ENCODE measurements at regions not wholly inside any gene's neighbourhood (a gene's known extent, or its start where the extent isn't known, plus 50 kb on each side); places are given as distances from the start of the nearest gene placed in this dataset.

DNA sequence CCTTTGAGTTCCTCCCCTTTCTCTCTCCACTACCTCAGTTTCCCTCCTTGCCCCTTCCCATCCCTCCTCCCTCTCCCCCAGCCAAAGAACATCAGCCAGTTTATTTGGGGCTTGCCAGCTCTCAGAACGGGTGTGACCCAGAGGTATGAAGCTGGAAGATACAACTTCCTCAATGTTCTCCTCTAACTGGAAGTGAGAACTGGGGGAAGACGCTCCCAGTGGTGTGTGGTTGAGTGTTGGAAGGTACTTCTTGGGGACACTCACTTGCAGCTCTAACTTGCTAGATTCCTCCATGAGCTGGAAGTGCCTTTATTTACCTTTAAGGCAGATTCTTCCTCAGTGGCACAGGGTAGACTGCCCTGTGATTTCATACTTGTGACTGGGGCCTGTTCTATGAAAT is 110.5 kb upstream of the HABP2 start (continued):
- TF ChIP-seq, protein P1, sequence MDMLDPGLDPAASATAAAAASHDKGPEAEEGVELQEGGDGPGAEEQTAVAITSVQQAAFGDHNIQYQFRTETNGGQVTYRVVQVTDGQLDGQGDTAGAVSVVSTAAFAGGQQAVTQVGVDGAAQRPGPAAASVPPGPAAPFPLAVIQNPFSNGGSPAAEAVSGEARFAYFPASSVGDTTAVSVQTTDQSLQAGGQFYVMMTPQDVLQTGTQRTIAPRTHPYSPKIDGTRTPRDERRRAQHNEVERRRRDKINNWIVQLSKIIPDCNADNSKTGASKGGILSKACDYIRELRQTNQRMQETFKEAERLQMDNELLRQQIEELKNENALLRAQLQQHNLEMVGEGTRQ (IDR thresholded peaks at IDR 0.05; ENCODE audit: borderline replicate concordance, low read depth, low read length) = no peak
- TF ChIP-seq ZBTB33 (IDR thresholded peaks at IDR 0.05; ENCODE audit: borderline replicate concordance, low read depth) (no peak), RFX5 (IDR thresholded peaks at IDR 0.05; ENCODE audit: low read length) (no peak)

- Histone ChIP-seq H3K79me2 (ENCODE audit: insufficient read depth) (no peaks in the 10 kb centered on the region), H4K20me1 (ENCODE audit: insufficient read depth) (no peaks in the 10 kb centered on the region), H3K27me3 (ENCODE audit: insufficient read depth) (no peaks in the 10 kb centered on the region), H2AFZ (ENCODE audit: low read depth) (no peak overlapping the region), H3K9me2 (no peaks in the 10 kb centered on the region), H3K9me3 (no peaks in the 10 kb centered on the region), H3K27ac (ENCODE audit: low read depth in 2 of 2, low read length in 1 of 2) (no peak overlapping the region), H3K4me3 (ENCODE audit: low read depth in 2 of 2, low read length in 1 of 2) (no peak overlapping the region), H3K9ac (no peak overlapping the region), H3K36me3 (replicated peaks in 1 of 2; ENCODE audit: control insufficient read depth in 1 of 2, insufficient read depth in 2 of 2, low read length in 1 of 2) (no peaks in the 10 kb centered on the region), H3K4me1 (ENCODE audit: control insufficient read depth in 1 of 2, insufficient read depth in 2 of 2, low read depth in 1 of 2, low read length in 1 of 2) (no peaks in the 10 kb centered on the region), H3F3A (replicated peaks; ENCODE audit: insufficient read depth) (no peaks in the 10 kb centered on the region), H3K4me2 (no peak overlapping the region)
- TF ChIP-seq TAF1 (IDR thresholded peaks at IDR 0.05; ENCODE audit: borderline replicate concordance, low read depth, low read length) (no peak), TEAD4 (IDR thresholded peaks at IDR 0.05; ENCODE audit: borderline replicate concordance, insufficient read depth) (no peak), MEF2A (IDR thresholded peaks at IDR 0.05; ENCODE audit: borderline replicate concordance, low read depth) (no peak), POLR2AphosphoS5 (IDR thresholded peaks at IDR 0.05; ENCODE audit: low read depth, low read length) (no peak), EZH2phosphoT487 (IDR thresholded peaks at IDR 0.05; ENCODE audit: borderline replicate concordance, low read depth) (no peak), FOXM1 (IDR thresholded peaks at IDR 0.05; ENCODE audit: low read depth) (no peak), GABPA (IDR thresholded peaks at IDR 0.05; ENCODE audit: low read depth) (no peak), REST (IDR thresholded peaks at IDR 0.05; ENCODE audit: low read depth, low read length) (no peak), SIN3A (IDR thresholded peaks at IDR 0.05; ENCODE audit: borderline replicate concordance, low read depth, low read length) (no peak), JUND (IDR thresholded peaks at IDR 0.05) (no peak), MXI1 (IDR thresholded peaks at IDR 0.05; ENCODE audit: low read depth, low read length) (no peak), RXRA (IDR thresholded peaks at IDR 0.05; ENCODE audit: borderline replicate concordance, low read depth) (no peak), RFX5 (IDR thresholded peaks at IDR 0.05; ENCODE audit: low read length) (no peak), ZBTB33 (IDR thresholded peaks at IDR 0.05; ENCODE audit: borderline replicate concordance, low read depth) (no peak), FOSL2 (IDR thresholded peaks at IDR 0.05; ENCODE audit: borderline replicate concordance, low read depth) (no peak), NFIC (IDR thresholded peaks at IDR 0.05; ENCODE audit: borderline replicate concordance) (no peak)
- TF ChIP-seq, protein P2, sequence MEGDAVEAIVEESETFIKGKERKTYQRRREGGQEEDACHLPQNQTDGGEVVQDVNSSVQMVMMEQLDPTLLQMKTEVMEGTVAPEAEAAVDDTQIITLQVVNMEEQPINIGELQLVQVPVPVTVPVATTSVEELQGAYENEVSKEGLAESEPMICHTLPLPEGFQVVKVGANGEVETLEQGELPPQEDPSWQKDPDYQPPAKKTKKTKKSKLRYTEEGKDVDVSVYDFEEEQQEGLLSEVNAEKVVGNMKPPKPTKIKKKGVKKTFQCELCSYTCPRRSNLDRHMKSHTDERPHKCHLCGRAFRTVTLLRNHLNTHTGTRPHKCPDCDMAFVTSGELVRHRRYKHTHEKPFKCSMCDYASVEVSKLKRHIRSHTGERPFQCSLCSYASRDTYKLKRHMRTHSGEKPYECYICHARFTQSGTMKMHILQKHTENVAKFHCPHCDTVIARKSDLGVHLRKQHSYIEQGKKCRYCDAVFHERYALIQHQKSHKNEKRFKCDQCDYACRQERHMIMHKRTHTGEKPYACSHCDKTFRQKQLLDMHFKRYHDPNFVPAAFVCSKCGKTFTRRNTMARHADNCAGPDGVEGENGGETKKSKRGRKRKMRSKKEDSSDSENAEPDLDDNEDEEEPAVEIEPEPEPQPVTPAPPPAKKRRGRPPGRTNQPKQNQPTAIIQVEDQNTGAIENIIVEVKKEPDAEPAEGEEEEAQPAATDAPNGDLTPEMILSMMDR (IDR thresholded peaks at IDR 0.05) = no peak
- 74% methylated on average over 3 of the region's 3 CpGs for WGBS (ENCODE audit: low lambda C conversion rate)
- ChIA-PET POLR2A (no interaction called here), CTCF (interaction anchor here (1.0 to 3.8 kb wide), 3 partner anchors 11 to 120 kb away, joined by 3 to 26 read pairs (median 4); no protein-coding TSS in a partner anchor)
- no peak for DNase-seq
Measured at GRCh38 chr10:113443141-113443925, 109.5 kb upstream of the HABP2 start.
